GM21825 (cell line): ENCODE measurements at regions not wholly inside any gene's neighbourhood (a gene's known extent, or its start where the extent isn't known, plus 50 kb on each side); places are given as distances from the start of the nearest gene placed in this dataset.

Experiments used
- ATAC-seq: cut with Tn5 transposase; IDR thresholded peaks from one replicate; pipeline ENCODE4 v1.9.1; 2021; ENCODE audit warnings: mild to moderate bottlenecking, moderate library complexity; ENCODE audit not compliant: unreplicated experiment

- ATAC-seq: no peak
Observed at GRCh38 chr18:78677483-78678317, 301.9 kb upstream of the SALL3 start.

GRCh38 chr18:78678318-78678695, 301.3 kb upstream of the SALL3 start:
- no peak for ATAC-seq

- ATAC-seq: no peak
Observed at GRCh38 chr18:78679031-78679430, 300.6 kb upstream of the SALL3 start.

- ATAC-seq: no peak
Observed at GRCh38 chr18:78679613-78680260, 299.9 kb upstream of the SALL3 start.

GRCh38 chr18:78681396-78681795, 298.2 kb upstream of the SALL3 start:
- no peak for ATAC-seq

GRCh38 chr18:78681934-78682333, 297.7 kb upstream of the SALL3 start:
- ATAC-seq: no peak

GRCh38 chr18:78682716-78683115, 296.9 kb upstream of the SALL3 start:
- no peak for ATAC-seq

GRCh38 chr18:78683191-78684010, 296.2 kb upstream of the SALL3 start:
- no peak for ATAC-seq

GRCh38 chr18:78685250-78685979, 294.2 kb upstream of the SALL3 start:
- no peak for ATAC-seq

GRCh38 chr18:78685980-78686530, 293.6 kb upstream of the SALL3 start:
- ATAC-seq: no peak

- ATAC-seq: no peak
Observed at GRCh38 chr18:78686976-78687685, 292.5 kb upstream of the SALL3 start.

- no peak for ATAC-seq
Observed at GRCh38 chr18:78687736-78688135, 291.9 kb upstream of the SALL3 start.

- no peak for ATAC-seq
Observed at GRCh38 chr18:78688249-78688648, 291.4 kb upstream of the SALL3 start.

GRCh38 chr18:78688916-78689315, 290.7 kb upstream of the SALL3 start:
- ATAC-seq: no peak

GRCh38 chr18:78689606-78690005, 290.0 kb upstream of the SALL3 start:
- ATAC-seq: no peak

GRCh38 chr18:78692105-78692504, 287.5 kb upstream of the SALL3 start:
- ATAC-seq: no peak

GRCh38 chr18:78693429-78693828, 286.2 kb upstream of the SALL3 start:
- ATAC-seq: no peak

- ATAC-seq: no peak
Observed at GRCh38 chr18:78696698-78697435, 282.8 kb upstream of the SALL3 start.

GRCh38 chr18:78697446-78697845, 282.2 kb upstream of the SALL3 start:
- no peak for ATAC-seq
